IMR-90 (cell line): ENCODE measurements at regions not wholly inside any gene's neighbourhood (a gene's known extent, or its start where the extent isn't known, plus 50 kb on each side); places are given as distances from the start of the nearest gene placed in this dataset.

Experiments used
- CHD1 ChIP-seq: IDR thresholded peaks from 2 replicates; pipeline ENCODE4 v1.6.1; 2012; ENCODE audit warnings: low read depth, low read length, improper control_type of control experiment
- CTCF ChIP-seq: conservative IDR thresholded peaks from 2 replicates; pipeline ENCODE4 v1.5.1; 2012; ENCODE audit warnings: mild to moderate bottlenecking, low read depth, low read length, improper control_type of control experiment
- ELK1 ChIP-seq: fragments of 150-350 bp; IDR thresholded peaks from 2 replicates; pipeline ENCODE4 v1.6.1; 2016; ENCODE audit warnings: low read depth, mild to moderate bottlenecking, low read length, moderate library complexity, borderline replicate concordance
- POLR2A ChIP-seq: IDR thresholded peaks from 2 replicates; pipeline ENCODE4 v1.6.1; 2012; ENCODE audit warnings: mild to moderate bottlenecking, low read depth, low read length
- RAD21 ChIP-seq: IDR thresholded peaks from 2 replicates; pipeline ENCODE4 v1.6.1; 2012; ENCODE audit warnings: low read length, improper control_type of control experiment
- SMC3 ChIP-seq: fragments of 150-350 bp; IDR thresholded peaks from 2 replicates; pipeline ENCODE4 v1.6.1; 2016; ENCODE audit warnings: low read depth, mild to moderate bottlenecking, antibody characterized with exemption, low read length, moderate library complexity

GRCh38 chr2:220995581-220995980 is 576.5 kb downstream of the EPHA4 start:
- TF ChIP-seq ELK1 (no peak), POLR2A (no peak), RAD21 (no peak), CTCF (no peak), CHD1 (no peak), SMC3 (no peak)
